HepG2 (cell line): ENCODE measurements at regions not wholly inside any gene's neighbourhood (a gene's known extent, or its start where the extent isn't known, plus 50 kb on each side); places are given as distances from the start of the nearest gene placed in this dataset.

Source experiments
- ATAC-seq: fragments of 200-7000 bp; cut with Tn5 transposase; 3 replicates; pipeline ENCODE4 v1.9.1; 2020; ENCODE audit warnings: mild to moderate bottlenecking, moderate library complexity
- BruUV-seq: library from RNA; stranded (reverse); fragments of 400-500 nt; replicated peaks from 2 replicates; lab custom pipeline; 2021; lab: Mats Ljungman, UMichigan
- CTCF ChIA-PET: fragments of 300-600 bp; formaldehyde crosslinking; extraction: SDS; loops from one replicate; lab custom pipeline; 2021; ENCODE audit warnings: low total read pairs, inconsistent platforms, low intra/inter-chr PET ratio; lab: Yijun Ruan, JAX
- POLR2A ChIA-PET: fragments of 350-600 bp; sonication (Branson Sonifier 250); formaldehyde crosslinking; loops from one replicate; lab custom pipeline; 2020; ENCODE audit warnings: antibody characterized with exemption, inconsistent platforms; lab: Yijun Ruan, JAX
- DNase-seq: peaks from one replicate; pipeline ENCODE4 v3.0.0-alpha.2; 2015; ENCODE audit warnings: low spot score
- FAIRE-seq: peaks from 3 replicates; lab custom pipeline; 2011; peaks lifted over from hg19 to GRCh38; lab: Jason Lieb, UNC
- H2AFZ ChIP-seq: one replicate; pipeline ENCODE4 v1.6.1; 2011; ENCODE audit warnings: low read length, inconsistent platforms
- H3K27ac ChIP-seq: fragments of 300-600 bp; 3 replicates; pipeline ENCODE4 v1.8.0; 2011; ENCODE audit warnings: mixed run types, mild to moderate bottlenecking, mixed read lengths, low read length, inconsistent platforms; ENCODE audit not compliant: insufficient read depth; ENCODE audit errors: extremely low read length
- H3K27me3 ChIP-seq, 2 experiments: fragments of 200-600 bp in 1 of 2; 2 replicates in 1 of 2; 3 replicates in 1 of 2; pipeline versions ENCODE4 v1.6.0 to v1.8.0; 2011; ENCODE audit warnings: low read length in 2 of 2, mild to moderate bottlenecking in 2 of 2, moderate library complexity in 2 of 2, inconsistent platforms in 1 of 2; ENCODE audit not compliant: insufficient read depth in 2 of 2, control insufficient read depth in 1 of 2
- H3K36me3 ChIP-seq, 2 experiments: fragments of 200-600 bp in 1 of 2; replicated peaks in 1 of 2; 2 replicates in 1 of 2; 3 replicates in 1 of 2; pipeline versions ENCODE4 v1.5.1 to v1.8.0; 2011; ENCODE audit warnings: low read length in 2 of 2, inconsistent platforms in 1 of 2; ENCODE audit not compliant: insufficient read depth in 2 of 2, control insufficient read depth in 1 of 2
- H3K4me1 ChIP-seq: 2 replicates; pipeline ENCODE4 v1.5.1; 2012; ENCODE audit warnings: low read length, inconsistent platforms; ENCODE audit not compliant: insufficient read depth
- H3K4me2 ChIP-seq: 2 replicates; pipeline ENCODE4 v1.6.0; 2011; ENCODE audit warnings: low read depth, low read length, inconsistent platforms
- H3K4me3 ChIP-seq, 3 experiments: fragments of 200-600 bp in 1 of 3; sonication (generic), shearing (Covaris generic) in 1 of 3; replicated peaks in 1 of 3; 2 replicates each; pipeline ENCODE4 v1.5.1; 2011 to 2016; ENCODE audit warnings: low read length in 3 of 3, inconsistent platforms in 2 of 3, low read depth in 2 of 3, mild to moderate bottlenecking in 2 of 3, control low read depth in 1 of 3, mixed read lengths in 1 of 3; ENCODE audit not compliant: insufficient read depth in 1 of 3
- H3K79me2 ChIP-seq: one replicate; pipeline ENCODE4 v1.6.1; 2011; ENCODE audit warnings: low read length, inconsistent platforms; ENCODE audit not compliant: insufficient read depth
- H3K9ac ChIP-seq: 2 replicates; pipeline ENCODE4 v1.6.0; 2011; ENCODE audit warnings: mild to moderate bottlenecking, low read depth, low read length, inconsistent platforms; ENCODE audit not compliant: insufficient read depth
- H3K9me3 ChIP-seq: 2 replicates; pipeline ENCODE4 v1.5.1; 2012; ENCODE audit warnings: mild to moderate bottlenecking, low read length
- H4K20me1 ChIP-seq: 2 replicates; pipeline ENCODE4 v1.6.0; 2011; ENCODE audit warnings: inconsistent platforms, mild to moderate bottlenecking, low read length, moderate library complexity; ENCODE audit not compliant: insufficient read depth
- KAT8 ChIP-seq: IDR thresholded peaks from 2 replicates; pipeline ENCODE4 v1.6.1; 2016; ENCODE audit warnings: missing genetic modification reagents, missing compliant biosample characterization
- NAIF1 ChIP-seq: sonication (generic); formaldehyde crosslinking; IDR thresholded peaks from 2 replicates; pipeline ENCODE4 v1.5.0; 2020; ENCODE audit warnings: mild to moderate bottlenecking, missing genetic modification reagents, borderline replicate concordance
- NFKB2 ChIP-seq: sonication (generic); formaldehyde crosslinking; IDR thresholded peaks from 2 replicates; pipeline ENCODE4 v1.4.0; 2020; ENCODE audit warnings: missing genetic modification reagents, borderline replicate concordance
- NFYB ChIP-seq: sonication (generic); formaldehyde crosslinking; IDR thresholded peaks from 2 replicates; pipeline ENCODE4 v1.4.0; 2020; ENCODE audit warnings: missing genetic modification reagents
- RAD51 ChIP-seq: fragments of 450-650 bp; IDR thresholded peaks from 2 replicates; pipeline ENCODE4 v1.6.1; 2016; ENCODE audit warnings: borderline replicate concordance
- RBM39 ChIP-seq: fragments of 200-400 bp; formaldehyde crosslinking; IDR thresholded peaks from one replicate; pipeline ENCODE4 v1.6.1; 2018; ENCODE audit warnings: antibody characterized with exemption, mild to moderate bottlenecking, low read depth, low read length; ENCODE audit not compliant: poor library complexity, severe bottlenecking
- SKIL ChIP-seq: sonication (generic); formaldehyde crosslinking; IDR thresholded peaks from 2 replicates; pipeline ENCODE4 v1.8.0; 2022; ENCODE audit warnings: missing genetic modification reagents, mild to moderate bottlenecking, moderate library complexity, borderline replicate concordance
- ZNF205 ChIP-seq: IDR thresholded peaks from 2 replicates; pipeline ENCODE4 v1.6.1; 2018; ENCODE audit warnings: missing biosample characterization, missing genetic modification reagents
- WGBS: methylation state at CpG from one replicate; pipeline ENCODE4 v1.1.6; 2017; ENCODE audit warnings: low lambda C conversion rate; 5-methylcytosine and 5-hydroxymethylcytosine counted together
- in situ Hi-C: cut with HindIII; loops from 2 replicates; pipeline ENCODE4 v1.10.0; 2017; ENCODE audit warnings: low pct_unique_long_range_greater_than_20kb; ENCODE audit not compliant: extremely low pct_ligation_motif_present
- intact Hi-C: fragments of 100-400 bp; cut with micrococcal nuclease; formaldehyde crosslinking; loops from one replicate; pipeline ENCODE4 v1.10.0; 2022; ENCODE audit not compliant: unreplicated experiment
- TF ChIP-seq, protein P1 (sequence below): sonication (generic); formaldehyde crosslinking; IDR thresholded peaks from 2 replicates; pipeline ENCODE4 v1.5.0; 2020; ENCODE audit warnings: missing genetic modification reagents

GRCh38 chr13:85266331-85266730 is 532.9 kb downstream of the SLITRK6 start:
- intact Hi-C loops = no loop called here
- DNase-seq = no peak
- FAIRE-seq = no peak
- Histone ChIP-seq H3K36me3 (no peaks in the 10 kb centered on the region), H2AFZ (no peak overlapping the region), H3K9ac (no peak overlapping the region), H3K4me2 (no peak overlapping the region), H3K4me1 (no peaks in the 10 kb centered on the region), H3K9me3 (no peaks in the 10 kb centered on the region), H3K4me3 (no peak overlapping the region), H3K27me3 (no peaks in the 10 kb centered on the region), H3K79me2 (no peaks in the 10 kb centered on the region), H3K27ac (no peak overlapping the region)
- ChIA-PET CTCF (no interaction called here), POLR2A (no interaction called here)
- in situ Hi-C loops = no loop called here
- WGBS = 0% methylated on average over 1 of the region's 1 CpG
- BruUV-seq = no TSS peak
- ATAC-seq = no peak
- no peak for TF ChIP-seq RAD51
- no peak for TF ChIP-seq NFKB2
- TF ChIP-seq RBM39 = no peak
- no peak for TF ChIP-seq NAIF1 (CRISPR knock-in tag)
- TF ChIP-seq KAT8 = no peak
- no peak for TF ChIP-seq SKIL (CRISPR knock-in tag)
- TF ChIP-seq NFYB (CRISPR knock-in tag) = no peak
- TF ChIP-seq, protein P1, sequence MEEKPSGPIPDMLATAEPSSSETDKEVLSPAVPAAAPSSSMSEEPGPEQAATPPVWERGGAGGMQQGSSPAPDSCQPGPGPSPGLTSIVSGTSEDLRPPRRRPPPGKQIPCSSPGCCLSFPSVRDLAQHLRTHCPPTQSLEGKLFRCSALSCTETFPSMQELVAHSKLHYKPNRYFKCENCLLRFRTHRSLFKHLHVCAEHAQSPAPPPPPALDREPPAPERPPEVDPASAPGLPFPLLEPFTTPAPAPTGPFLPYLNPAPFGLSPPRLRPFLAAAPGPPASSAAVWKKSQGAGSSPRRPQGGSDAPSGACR (CRISPR knock-in tag) = no peak
- no peak for TF ChIP-seq ZNF205 (CRISPR knock-in tag)
- TF ChIP-seq, all 625 proteins: peak for 0
- H4K20me1 ChIP-seq = no peaks in the 10 kb centered on the region
